Natural killer cell (primary cell): ENCODE measurements at regions not wholly inside any gene's neighbourhood (a gene's known extent, or its start where the extent isn't known, plus 50 kb on each side); places are given as distances from the start of the nearest gene placed in this dataset.

Experiments used
- ATAC-seq, 3 donors: fragments of 150-1000 bp in 2 of 3; fragments of 200-7000 bp in 1 of 3; cut with Tn5 transposase; 1 replicate in 1 of 3; 2 replicates in 2 of 3; pipeline ENCODE4 v1.10.0; 2021; ENCODE audit warnings: mild to moderate bottlenecking in 2 of 3, moderate library complexity in 2 of 3
- DNase-seq, 2 donors: peaks; one replicate each; pipeline versions ENCODE4 v3.0.0 to v3.0.0-alpha.2; 2013 to 2021; ENCODE audit warnings: mixed read lengths in 1 of 2
- H3K27ac ChIP-seq: one replicate; pipeline ENCODE4 v1.5.1; 2013; ENCODE audit warnings: mild to moderate bottlenecking, low read length
- H3K27me3 ChIP-seq: one replicate; pipeline ENCODE4 v1.6.1; 2013; ENCODE audit warnings: low read length; ENCODE audit not compliant: control insufficient read depth, insufficient read depth
- H3K36me3 ChIP-seq: one replicate; pipeline ENCODE4 v1.6.1; 2013; ENCODE audit warnings: low read length; ENCODE audit not compliant: control insufficient read depth, insufficient read depth
- H3K4me1 ChIP-seq: one replicate; pipeline ENCODE4 v1.6.1; 2013; ENCODE audit warnings: low read length; ENCODE audit not compliant: control insufficient read depth, insufficient read depth
- H3K4me3 ChIP-seq: one replicate; pipeline ENCODE4 v1.5.1; 2013; ENCODE audit warnings: low read length
- H3K9me3 ChIP-seq: one replicate; pipeline ENCODE4 v1.6.1; 2013; ENCODE audit warnings: low read length; ENCODE audit not compliant: control insufficient read depth, insufficient read depth
- H3K27ac Mint-ChIP-seq, 2 donors: one replicate each; pipeline ENCODE4 v1.8.0; 2022; ENCODE audit warnings: mild to moderate bottlenecking in 2 of 2, mixed read lengths in 2 of 2, moderate library complexity in 1 of 2
- H3K27me3 Mint-ChIP-seq, 2 donors: one replicate each; pipeline ENCODE4 v1.8.0; 2022; ENCODE audit warnings: low read depth in 2 of 2, mixed read lengths in 2 of 2
- H3K36me3 Mint-ChIP-seq: one replicate; pipeline ENCODE4 v1.8.0; 2022; ENCODE audit warnings: mixed read lengths
- H3K4me1 Mint-ChIP-seq, 2 donors: one replicate each; pipeline ENCODE4 v1.8.0; 2022; ENCODE audit warnings: mixed read lengths in 2 of 2
- H3K4me3 Mint-ChIP-seq: one replicate; pipeline ENCODE4 v1.8.0; 2022; ENCODE audit warnings: mild to moderate bottlenecking, moderate library complexity, mixed read lengths
- H3K9me3 Mint-ChIP-seq, 2 donors: one replicate each; pipeline ENCODE4 v1.8.0; 2022; ENCODE audit warnings: mixed read lengths in 2 of 2
- WGBS: methylation state at CpG from one replicate; pipeline ENCODE4 v1.1.7; 2013; ENCODE audit warnings: missing lambda C conversion rate; ENCODE audit not compliant: insufficient coverage; 5-methylcytosine and 5-hydroxymethylcytosine counted together
- intact Hi-C: fragments of 100-400 bp; cut with micrococcal nuclease; formaldehyde crosslinking; loops from one replicate; pipeline ENCODE4 v1.14.2; 2022
- TF ChIP-seq, protein P1 (sequence below): fragments of 200-600 bp; IDR thresholded peaks from one replicate; pipeline ENCODE4 v1.8.0; 2022; ENCODE audit warnings: antibody characterized with exemption

DNA sequence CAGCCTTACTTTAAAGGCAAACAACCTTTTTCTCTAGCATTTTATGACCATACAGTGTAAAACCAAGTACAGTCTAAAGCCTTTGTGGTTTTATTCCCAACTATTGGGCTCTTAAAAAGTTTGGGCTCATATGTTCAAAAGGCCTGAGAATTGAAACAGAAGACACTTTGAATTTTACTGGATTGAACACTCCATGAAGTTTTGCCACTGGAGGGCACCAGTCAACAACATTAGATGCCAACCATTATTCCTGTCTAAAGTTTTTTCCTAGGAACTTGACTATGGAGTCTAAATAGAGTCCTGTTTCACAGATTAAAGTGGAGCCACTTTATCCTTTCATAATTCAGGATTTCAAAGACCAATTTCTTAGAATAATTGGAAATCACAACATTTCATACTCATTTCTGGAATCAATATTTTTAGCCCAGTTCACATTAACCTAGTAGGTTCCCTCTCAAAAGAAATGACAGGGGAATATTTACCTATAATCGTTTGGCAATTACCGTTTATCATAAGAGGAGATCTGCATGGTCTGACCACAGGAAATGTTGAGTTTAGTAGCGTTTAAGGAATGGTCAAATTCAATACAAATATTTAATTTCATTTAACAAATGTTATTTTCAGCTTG is 244.1 kb upstream of the PDZRN3 start:
- no peaks in the 10 kb centered on the region for H3K36me3 ChIP-seq
- no peak for DNase-seq
- no peaks in the 10 kb centered on the region for H3K27me3 ChIP-seq
- H3K27ac Mint-ChIP-seq, result no peak overlapping the region
- intact Hi-C loops, result no loop called here
- no peak overlapping the region for H3K4me3 Mint-ChIP-seq
- H3K27me3 Mint-ChIP-seq, result no peaks in the 10 kb centered on the region
- TF ChIP-seq, protein P1, sequence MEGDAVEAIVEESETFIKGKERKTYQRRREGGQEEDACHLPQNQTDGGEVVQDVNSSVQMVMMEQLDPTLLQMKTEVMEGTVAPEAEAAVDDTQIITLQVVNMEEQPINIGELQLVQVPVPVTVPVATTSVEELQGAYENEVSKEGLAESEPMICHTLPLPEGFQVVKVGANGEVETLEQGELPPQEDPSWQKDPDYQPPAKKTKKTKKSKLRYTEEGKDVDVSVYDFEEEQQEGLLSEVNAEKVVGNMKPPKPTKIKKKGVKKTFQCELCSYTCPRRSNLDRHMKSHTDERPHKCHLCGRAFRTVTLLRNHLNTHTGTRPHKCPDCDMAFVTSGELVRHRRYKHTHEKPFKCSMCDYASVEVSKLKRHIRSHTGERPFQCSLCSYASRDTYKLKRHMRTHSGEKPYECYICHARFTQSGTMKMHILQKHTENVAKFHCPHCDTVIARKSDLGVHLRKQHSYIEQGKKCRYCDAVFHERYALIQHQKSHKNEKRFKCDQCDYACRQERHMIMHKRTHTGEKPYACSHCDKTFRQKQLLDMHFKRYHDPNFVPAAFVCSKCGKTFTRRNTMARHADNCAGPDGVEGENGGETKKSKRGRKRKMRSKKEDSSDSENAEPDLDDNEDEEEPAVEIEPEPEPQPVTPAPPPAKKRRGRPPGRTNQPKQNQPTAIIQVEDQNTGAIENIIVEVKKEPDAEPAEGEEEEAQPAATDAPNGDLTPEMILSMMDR, result no peak
- H3K4me1 ChIP-seq, result no peaks in the 10 kb centered on the region
- no peaks in the 10 kb centered on the region for H3K9me3 ChIP-seq
- no peak overlapping the region for H3K27ac ChIP-seq
- H3K9me3 Mint-ChIP-seq, result peaks cover 6 to 10% of the 10 kb centered on the region in 2 donors
- H3K4me1 Mint-ChIP-seq, result no peaks in the 10 kb centered on the region
- WGBS, result no CpG with 5 or more reads among the region's 3 CpGs
- no peak for ATAC-seq
- H3K36me3 Mint-ChIP-seq, result no peaks in the 10 kb centered on the region
- no peak overlapping the region for H3K4me3 ChIP-seq

- Histone ChIP-seq H3K36me3 (no peaks in the 10 kb centered on the region), H3K27me3 (no peaks in the 10 kb centered on the region), H3K9me3 (no peaks in the 10 kb centered on the region), H3K4me1 (no peaks in the 10 kb centered on the region), H3K27ac (no peak overlapping the region), H3K4me3 (no peak overlapping the region)
- TF ChIP-seq, protein P1, result no peak
- H3K4me1 Mint-ChIP-seq, result no peaks in the 10 kb centered on the region
- no peaks in the 10 kb centered on the region for H3K36me3 Mint-ChIP-seq
- H3K9me3 Mint-ChIP-seq, result peaks cover 6 to 10% of the 10 kb centered on the region in 2 donors
- DNase-seq, result no peak
- ATAC-seq, result no peak
- no peaks in the 10 kb centered on the region for H3K27me3 Mint-ChIP-seq
- H3K27ac Mint-ChIP-seq, result no peak overlapping the region
- no peak overlapping the region for H3K4me3 Mint-ChIP-seq
- 60% methylated on average over 1 of the region's 3 CpGs for WGBS
- intact Hi-C loops, result no loop called here
Measured at GRCh38 chr3:73867524-73867923, 242.8 kb upstream of the PDZRN3 start.

- no peaks in the 10 kb centered on the region for H3K4me1 Mint-ChIP-seq
- peaks cover 6 to 11% of the 10 kb centered on the region in 2 donors for H3K9me3 Mint-ChIP-seq
- ATAC-seq (no peak), DNase-seq (no peak)
- Histone ChIP-seq H3K36me3 (no peaks in the 10 kb centered on the region), H3K9me3 (no peaks in the 10 kb centered on the region), H3K4me1 (no peaks in the 10 kb centered on the region), H3K27ac (no peak overlapping the region), H3K4me3 (no peak overlapping the region), H3K27me3 (no peaks in the 10 kb centered on the region)
- TF ChIP-seq, protein P1, result no peak
- H3K36me3 Mint-ChIP-seq, result no peaks in the 10 kb centered on the region
- WGBS, result 53% methylated on average over 2 of the region's 2 CpGs
- H3K27me3 Mint-ChIP-seq, result no peaks in the 10 kb centered on the region
- intact Hi-C loops, result no loop called here
- no peak overlapping the region for H3K4me3 Mint-ChIP-seq
- no peak overlapping the region for H3K27ac Mint-ChIP-seq
Measured at GRCh38 chr3:73866846-73867245, 242.1 kb upstream of the PDZRN3 start.

DNA sequence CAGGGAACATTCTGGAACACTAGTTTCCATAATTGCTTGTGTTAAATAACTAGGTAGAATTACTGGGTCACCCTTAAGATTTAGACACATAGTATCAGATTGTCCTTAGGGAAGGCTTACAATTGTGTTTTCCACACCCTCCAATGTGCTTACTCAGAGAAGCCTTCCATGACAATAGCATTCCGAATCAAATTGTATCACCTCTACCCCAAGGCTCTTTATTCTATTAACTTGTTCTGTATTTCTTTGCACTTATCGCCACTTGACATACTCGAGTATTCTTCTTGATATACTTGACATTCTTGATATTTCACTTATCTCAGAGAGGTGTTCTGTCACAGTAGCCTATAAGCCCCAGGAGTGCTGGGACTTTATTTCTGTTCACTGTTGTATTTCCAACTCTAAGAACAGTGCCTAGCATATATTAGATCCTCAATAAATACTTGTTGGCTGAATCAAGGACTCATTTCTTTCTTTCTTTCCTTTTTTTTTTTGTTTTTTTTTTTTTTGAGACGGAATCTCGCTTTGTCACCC is 238.9 kb upstream of the PDZRN3 start:
- TF ChIP-seq, protein P1, result no peak
- H3K9me3 ChIP-seq, result no peaks in the 10 kb centered on the region
- Mint-ChIP-seq H3K27ac (no peak overlapping the region), H3K4me1 (no peaks in the 10 kb centered on the region), H3K36me3 (no peaks in the 10 kb centered on the region), H3K4me3 (no peak overlapping the region), H3K9me3 (peaks cover 4 to 8% of the 10 kb centered on the region in 2 donors), H3K27me3 (no peaks in the 10 kb centered on the region)
- no peaks in the 10 kb centered on the region for H3K27me3 ChIP-seq
- H3K4me1 ChIP-seq, result no peaks in the 10 kb centered on the region
- ATAC-seq, result no peak
- no peak for DNase-seq
- H3K27ac ChIP-seq, result no peak overlapping the region
- intact Hi-C loops, result no loop called here
- no peak overlapping the region for H3K4me3 ChIP-seq
- WGBS, result 84% methylated on average over 5 of the region's 5 CpGs
- no peaks in the 10 kb centered on the region for H3K36me3 ChIP-seq
